NCI-H2081 (cell line): ENCODE measurements at regions not wholly inside any gene's neighbourhood (a gene's known extent, or its start where the extent isn't known, plus 50 kb on each side); places are given as distances from the start of the nearest gene placed in this dataset.
A peak's percentile ranks its signal among the peaks of the same experiment; 100 is the strongest.

Source experiments
- DNase-seq, 2 experiments: peaks; one replicate each; lab custom pipeline; 2025; lab: John Stamatoyannopoulos, UW

- DNase-seq, result no peak
Observed at GRCh38 chr3:24937228-24937627, 442.6 kb upstream of the THRB start.

- DNase-seq, result no peak
Observed at GRCh38 chr3:24937780-24938179, 443.1 kb upstream of the THRB start.

- DNase-seq, result no peak
Observed at GRCh38 chr3:24943961-24944360, 449.3 kb upstream of the THRB start.

GRCh38 chr3:24944805-24945520 lies 450.3 kb upstream of the THRB start:
- no peak for DNase-seq

- DNase-seq, result no peak
Observed at GRCh38 chr3:24945563-24945962, 450.9 kb upstream of the THRB start.

GRCh38 chr3:24947103-24947502 lies 452.5 kb upstream of the THRB start:
- no peak for DNase-seq

- DNase-seq, result no peak
Observed at GRCh38 chr3:24951180-24951579, 456.5 kb upstream of the THRB start.

GRCh38 chr3:24952388-24952787 lies 457.7 kb upstream of the THRB start:
- DNase-seq, result peak; percentile 3 to 29

- DNase-seq, result no peak
Observed at GRCh38 chr3:24953060-24953771, 458.6 kb upstream of the THRB start.

GRCh38 chr3:24956613-24957012 lies 462.0 kb upstream of the THRB start:
- DNase-seq, result no peak

GRCh38 chr3:24958271-24958670 lies 463.6 kb upstream of the THRB start:
- no peak for DNase-seq

GRCh38 chr3:24958910-24959447 lies 464.3 kb upstream of the THRB start:
- no peak for DNase-seq

- peak in 1 of 2 experiments; percentile 26 for DNase-seq
Observed at GRCh38 chr3:24963762-24964625, 464.1 kb upstream of the RARB start.

- no peak for DNase-seq
Observed at GRCh38 chr3:24965706-24966385, 462.2 kb upstream of the RARB start.

GRCh38 chr3:24968036-24968435 lies 460.0 kb upstream of the RARB start:
- DNase-seq, result no peak

GRCh38 chr3:24972491-24972890 lies 455.6 kb upstream of the RARB start:
- DNase-seq, result no peak

- no peak for DNase-seq
Observed at GRCh38 chr3:24981309-24981708, 446.8 kb upstream of the RARB start.

- DNase-seq, result no peak
Observed at GRCh38 chr3:24981924-24982323, 446.1 kb upstream of the RARB start.

- DNase-seq, result no peak
Observed at GRCh38 chr3:24985668-24986067, 442.4 kb upstream of the RARB start.

- DNase-seq, result no peak
Observed at GRCh38 chr3:24986612-24987011, 441.5 kb upstream of the RARB start.

- DNase-seq, result no peak
Observed at GRCh38 chr3:24999357-24999756, 428.7 kb upstream of the RARB start.
